ENCODE measurements at regions not wholly inside any gene's neighbourhood (a gene's known extent, or its start where the extent isn't known, plus 50 kb on each side); places are given as distances from the start of the nearest gene placed in this dataset.

DNA sequence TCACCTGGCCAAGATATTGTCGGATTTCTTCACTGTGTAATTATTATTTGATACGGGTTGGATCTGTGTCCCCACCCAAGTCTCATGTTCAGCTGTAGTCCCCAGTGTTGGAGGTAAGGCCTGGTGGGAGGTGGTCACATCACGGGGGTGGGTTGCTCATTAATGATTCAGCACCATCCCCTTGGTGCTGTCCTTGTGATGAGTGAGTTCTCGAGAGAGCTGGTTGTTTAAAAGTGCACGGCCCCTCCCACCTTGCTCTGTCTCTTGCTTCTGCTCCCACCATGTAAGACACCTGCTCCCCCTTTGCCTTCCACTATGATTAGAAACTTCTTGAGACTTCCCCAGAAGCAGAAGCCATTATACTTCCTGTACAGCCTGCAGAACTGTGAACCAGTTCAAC lies 173.9 kb upstream of the PMEPA1 start:
- Histone ChIP-seq H3K9me3 (ENCODE audit: severe bottlenecking) (peaks cover 2% of the 10 kb centered on the region), H3K36me3 (no peaks in the 10 kb centered on the region), H3K27ac (no peak overlapping the region), H3K4me3 (ENCODE audit: low read depth, low read length) (no peak overlapping the region), H3K27me3 (ENCODE audit: insufficient read depth, low read depth, severe bottlenecking) (no peaks in the 10 kb centered on the region)
- TF ChIP-seq, protein P1, sequence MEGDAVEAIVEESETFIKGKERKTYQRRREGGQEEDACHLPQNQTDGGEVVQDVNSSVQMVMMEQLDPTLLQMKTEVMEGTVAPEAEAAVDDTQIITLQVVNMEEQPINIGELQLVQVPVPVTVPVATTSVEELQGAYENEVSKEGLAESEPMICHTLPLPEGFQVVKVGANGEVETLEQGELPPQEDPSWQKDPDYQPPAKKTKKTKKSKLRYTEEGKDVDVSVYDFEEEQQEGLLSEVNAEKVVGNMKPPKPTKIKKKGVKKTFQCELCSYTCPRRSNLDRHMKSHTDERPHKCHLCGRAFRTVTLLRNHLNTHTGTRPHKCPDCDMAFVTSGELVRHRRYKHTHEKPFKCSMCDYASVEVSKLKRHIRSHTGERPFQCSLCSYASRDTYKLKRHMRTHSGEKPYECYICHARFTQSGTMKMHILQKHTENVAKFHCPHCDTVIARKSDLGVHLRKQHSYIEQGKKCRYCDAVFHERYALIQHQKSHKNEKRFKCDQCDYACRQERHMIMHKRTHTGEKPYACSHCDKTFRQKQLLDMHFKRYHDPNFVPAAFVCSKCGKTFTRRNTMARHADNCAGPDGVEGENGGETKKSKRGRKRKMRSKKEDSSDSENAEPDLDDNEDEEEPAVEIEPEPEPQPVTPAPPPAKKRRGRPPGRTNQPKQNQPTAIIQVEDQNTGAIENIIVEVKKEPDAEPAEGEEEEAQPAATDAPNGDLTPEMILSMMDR (IDR thresholded peaks at IDR 0.05; ENCODE audit: low read depth, low read length) = no peak
- DNase-seq = no peak

DNA sequence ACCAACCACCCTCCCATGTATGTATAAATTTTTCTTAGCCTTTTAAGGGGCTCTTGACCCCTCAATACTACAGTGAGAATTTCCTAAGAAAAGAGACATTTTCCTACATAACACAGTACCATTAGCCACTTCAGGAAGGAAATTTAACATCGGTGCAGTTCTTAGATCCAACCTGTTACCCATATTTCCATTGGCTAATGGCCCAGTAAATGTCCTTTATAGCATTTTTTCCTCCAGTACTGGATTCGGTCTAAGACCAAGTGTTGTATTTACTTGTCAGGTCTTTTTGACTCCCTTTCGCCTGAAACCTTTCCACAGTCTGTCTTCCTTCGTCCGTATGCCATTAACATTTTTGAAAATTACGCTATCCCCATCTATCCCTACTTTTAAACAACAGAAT lies 173.4 kb upstream of the PMEPA1 start:
- H3K36me3 ChIP-seq = no peaks in the 10 kb centered on the region
- no peaks in the 10 kb centered on the region for H3K27me3 ChIP-seq (ENCODE audit: insufficient read depth, low read depth, severe bottlenecking)
- no peak for DNase-seq
- TF ChIP-seq, protein P1 (IDR thresholded peaks at IDR 0.05; ENCODE audit: low read depth, low read length) = no peak
- H3K27ac ChIP-seq = no peak overlapping the region
- no peak overlapping the region for H3K4me3 ChIP-seq (ENCODE audit: low read depth, low read length)
- H3K9me3 ChIP-seq (ENCODE audit: severe bottlenecking) = peaks cover 2% of the 10 kb centered on the region

DNA sequence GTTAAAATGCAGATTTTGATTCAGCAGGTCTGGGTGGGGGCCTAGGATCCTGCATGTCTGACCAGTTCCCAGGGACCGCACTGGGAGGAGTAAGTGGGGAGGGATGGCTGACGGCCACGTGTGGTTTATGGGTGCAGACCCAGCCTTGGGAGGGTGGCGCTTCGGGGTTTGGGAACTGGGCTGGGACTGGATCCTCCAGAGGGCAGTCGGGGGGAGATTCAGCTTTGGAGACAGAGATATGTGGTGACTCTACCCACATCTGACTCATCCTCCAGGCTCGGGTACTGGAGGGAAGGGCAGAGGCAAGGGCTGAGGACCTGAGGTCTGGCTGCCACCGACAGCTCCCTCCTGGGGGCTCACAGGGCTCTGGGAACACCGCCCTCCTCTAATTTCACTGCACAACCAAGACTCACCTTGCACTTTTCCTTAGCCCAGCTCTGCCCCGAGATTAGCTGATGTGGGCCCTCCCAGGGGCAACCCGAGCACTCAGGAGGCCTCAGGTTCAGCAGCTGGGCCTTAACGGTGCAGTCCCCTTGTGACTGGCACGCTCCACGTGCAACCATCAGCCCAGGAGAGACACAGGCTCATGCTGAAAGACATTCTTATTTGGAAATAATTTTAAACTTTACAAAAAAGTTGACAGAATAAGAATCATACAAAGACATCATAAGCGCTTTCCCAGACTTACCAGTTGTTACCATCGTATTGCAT lies 172.8 kb upstream of the PMEPA1 start:
- peaks cover 2% of the 10 kb centered on the region for H3K9me3 ChIP-seq (ENCODE audit: severe bottlenecking)
- no peaks in the 10 kb centered on the region for H3K36me3 ChIP-seq
- DNase-seq = no peak
- H3K27me3 ChIP-seq (ENCODE audit: insufficient read depth, low read depth, severe bottlenecking) = no peaks in the 10 kb centered on the region
- TF ChIP-seq, protein P1 (IDR thresholded peaks at IDR 0.05; ENCODE audit: low read depth, low read length) = no peak
- no peak overlapping the region for H3K4me3 ChIP-seq (ENCODE audit: low read depth, low read length)
- no peak overlapping the region for H3K27ac ChIP-seq

DNA sequence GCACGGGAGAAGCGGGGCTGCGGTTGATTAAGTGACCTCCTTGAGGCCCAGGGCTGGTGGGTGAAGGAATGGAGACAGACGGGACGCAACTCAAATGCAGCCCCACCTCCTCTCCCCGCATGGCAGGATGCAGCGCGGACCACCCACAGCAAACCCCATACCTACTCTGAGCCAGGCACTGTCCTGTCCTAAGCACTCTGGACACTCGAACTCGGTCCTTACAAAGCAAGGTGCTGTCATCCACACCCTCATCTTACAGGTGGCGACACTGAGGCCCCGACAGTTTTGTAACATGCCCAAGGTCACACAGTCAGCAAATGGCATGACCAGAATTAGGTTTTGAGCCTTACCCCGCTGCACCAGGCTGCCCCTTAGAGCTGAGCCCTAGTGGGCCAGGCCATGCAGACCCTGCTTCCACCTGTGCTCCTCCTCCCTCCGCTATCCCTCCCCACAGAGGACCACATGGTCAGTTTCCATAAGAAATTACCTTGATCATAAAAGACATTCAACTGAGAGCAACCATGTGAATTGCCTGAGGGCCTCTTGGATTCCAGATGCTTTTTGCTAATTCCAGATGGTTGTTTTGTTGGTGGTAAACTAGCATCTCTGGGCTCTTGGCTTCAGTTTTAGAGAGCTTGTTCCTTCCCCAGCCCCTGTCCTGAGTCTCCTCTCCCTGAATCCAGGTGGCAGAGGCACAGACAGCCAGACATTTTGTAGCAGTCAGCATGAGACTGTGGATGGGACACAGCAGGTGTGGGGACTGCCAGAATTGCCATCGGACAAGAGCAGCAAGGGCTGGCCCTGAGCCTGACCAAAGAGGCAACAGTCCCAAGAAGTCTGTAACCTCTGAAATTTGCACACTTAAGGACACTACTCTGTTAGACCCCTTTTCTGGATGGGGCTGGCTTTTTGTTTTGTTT lies 171.9 kb upstream of the PMEPA1 start:
- Histone ChIP-seq H3K4me3 (ENCODE audit: low read depth, low read length) (no peak overlapping the region), H3K27ac (no peak overlapping the region), H3K27me3 (ENCODE audit: insufficient read depth, low read depth, severe bottlenecking) (no peaks in the 10 kb centered on the region), H3K9me3 (ENCODE audit: severe bottlenecking) (no peaks in the 10 kb centered on the region), H3K36me3 (no peaks in the 10 kb centered on the region)
- TF ChIP-seq, protein P1 (IDR thresholded peaks at IDR 0.05; ENCODE audit: low read depth, low read length) = no peak
- no peak for DNase-seq

DNA sequence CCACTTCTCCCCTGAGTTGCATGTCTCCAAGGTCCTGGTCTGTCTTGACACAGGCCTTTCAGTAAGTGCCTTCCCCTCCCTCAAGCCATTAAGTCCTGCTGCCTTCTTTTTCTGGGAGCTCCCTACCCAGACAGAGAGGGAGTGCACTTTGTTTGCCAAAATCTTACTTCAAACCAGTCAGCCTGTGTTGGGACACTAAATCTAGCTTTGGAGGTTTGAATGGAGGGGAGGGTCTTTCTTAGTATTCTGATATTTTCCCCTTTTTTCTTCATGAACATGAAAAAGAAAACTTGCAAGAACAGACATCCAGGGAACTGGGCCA lies 170.7 kb upstream of the PMEPA1 start:
- Histone ChIP-seq H3K27ac (no peak overlapping the region), H3K27me3 (ENCODE audit: insufficient read depth, low read depth, severe bottlenecking) (no peaks in the 10 kb centered on the region), H3K4me3 (ENCODE audit: low read depth, low read length) (no peak overlapping the region), H3K9me3 (ENCODE audit: severe bottlenecking) (no peaks in the 10 kb centered on the region), H3K36me3 (no peaks in the 10 kb centered on the region)
- no peak for DNase-seq
- TF ChIP-seq, protein P1 (IDR thresholded peaks at IDR 0.05; ENCODE audit: low read depth, low read length) = no peak

All from WERI-Rb-1 (cell line).